ENCODE measurements at regions not wholly inside any gene's neighbourhood (a gene's known extent, or its start where the extent isn't known, plus 50 kb on each side); places are given as distances from the start of the nearest gene placed in this dataset.

DNA sequence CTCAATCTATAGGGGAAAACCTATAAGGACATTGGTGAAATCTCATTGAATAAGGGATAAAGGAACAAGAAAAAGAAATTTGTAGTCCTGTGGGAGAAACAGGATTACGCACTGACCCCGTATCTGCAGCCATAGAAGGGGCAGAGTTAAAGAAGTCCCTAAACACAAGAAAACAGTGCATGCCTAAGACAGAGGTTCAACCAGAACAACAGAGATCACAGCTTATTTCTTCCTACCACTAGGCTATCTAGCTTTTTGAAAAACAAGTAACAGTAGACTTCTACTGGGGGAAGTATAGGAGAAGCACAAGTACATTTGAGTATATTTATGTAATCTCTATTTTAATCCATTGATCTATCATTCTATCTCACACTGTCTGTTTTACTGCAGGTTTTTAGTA lies 485.2 kb upstream of the REG3G start:
- no peak for ATAC-seq
- Histone ChIP-seq H3K9me3 (peaks cover 0 to 39% (median 0%) of the 10 kb centered on the region in 11 donors), H3K36me3 (no peaks in the 10 kb centered on the region), H3K4me1 (no peaks in the 10 kb centered on the region), H3K27me3 (no peaks in the 10 kb centered on the region), H3K27ac (no peak overlapping the region), H3K4me3 (no peak overlapping the region)
- 34 to 56% methylated on average over 2 of the region's 2 CpGs for WGBS, 2 donors
- no peak for TF ChIP-seq CTCF (IDR thresholded peaks at IDR 0.05)
- intact Hi-C loops (cut with DNase I) = no loop called here
- no peak for DNase-seq

GRCh38 chr2:78541088-78541450 lies 484.4 kb upstream of the REG3G start:
- DNase-seq (no peak), ATAC-seq (no peak)
- H3K27ac ChIP-seq = no peak overlapping the region
- no peaks in the 10 kb centered on the region for H3K27me3 ChIP-seq
- no peak overlapping the region for H3K4me3 ChIP-seq
- no peaks in the 10 kb centered on the region for H3K4me1 ChIP-seq
- TF ChIP-seq CTCF (IDR thresholded peaks at IDR 0.05) = no peak
- intact Hi-C loops (cut with DNase I) = no loop called here
- 81 to 88% methylated on average over 6 of the region's 6 CpGs for WGBS, 2 donors
- no peaks in the 10 kb centered on the region for H3K36me3 ChIP-seq
- peaks cover 0 to 47% (median 0%) of the 10 kb centered on the region in 11 donors for H3K9me3 ChIP-seq

DNA sequence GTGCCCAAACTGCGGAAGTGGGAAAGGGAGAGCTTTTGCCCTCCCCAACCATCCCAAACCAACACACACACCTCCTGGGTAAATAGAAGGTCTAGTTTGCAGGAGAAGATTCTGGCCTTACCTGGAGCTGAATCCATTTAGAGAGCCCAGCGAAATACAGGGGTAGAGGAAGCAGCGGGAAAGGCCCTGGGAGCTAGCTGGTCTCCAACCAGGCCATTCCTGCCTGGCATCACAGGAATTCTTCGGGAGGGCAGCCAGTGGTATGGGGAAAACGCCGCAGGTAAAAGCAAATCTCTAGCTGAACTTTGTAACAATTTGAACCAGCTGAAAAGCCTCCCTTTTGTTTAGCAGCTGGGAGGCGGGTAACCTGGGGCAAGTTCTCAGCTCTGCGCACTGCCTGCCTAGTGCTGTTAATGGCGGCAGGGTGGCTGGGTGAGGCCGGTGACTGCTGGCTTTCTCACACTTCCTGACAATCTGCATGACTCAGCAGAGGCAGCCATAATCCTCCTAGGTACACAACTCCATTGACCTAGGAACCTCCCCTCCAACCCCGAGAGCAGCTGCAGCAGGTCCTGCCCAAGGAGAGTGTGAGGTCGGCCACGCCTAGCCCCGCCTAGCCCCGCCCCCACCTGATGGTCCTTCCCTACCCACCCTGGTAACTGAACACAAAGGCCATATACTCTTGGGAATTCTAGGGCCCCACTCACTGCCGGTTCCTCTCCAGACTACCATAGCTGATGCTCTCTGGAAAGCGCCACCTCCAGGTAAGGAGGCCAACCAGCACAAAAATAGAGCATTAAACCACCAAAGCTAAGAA lies 483.8 kb upstream of the REG3G start:
- H3K27me3 ChIP-seq = no peaks in the 10 kb centered on the region
- H3K9me3 ChIP-seq = peaks cover 0 to 50% (median 0%) of the 10 kb centered on the region in 11 donors
- no peak for TF ChIP-seq CTCF (IDR thresholded peaks at IDR 0.05)
- 81 to 85% methylated on average over 17 of the region's 17 CpGs for WGBS, 2 donors
- no peak overlapping the region for H3K4me3 ChIP-seq
- no peaks in the 10 kb centered on the region for H3K36me3 ChIP-seq
- H3K27ac ChIP-seq = no peak overlapping the region
- intact Hi-C loops (cut with DNase I) = no loop called here
- no peak for ATAC-seq
- H3K4me1 ChIP-seq = no peaks in the 10 kb centered on the region
- DNase-seq = no peak

DNA sequence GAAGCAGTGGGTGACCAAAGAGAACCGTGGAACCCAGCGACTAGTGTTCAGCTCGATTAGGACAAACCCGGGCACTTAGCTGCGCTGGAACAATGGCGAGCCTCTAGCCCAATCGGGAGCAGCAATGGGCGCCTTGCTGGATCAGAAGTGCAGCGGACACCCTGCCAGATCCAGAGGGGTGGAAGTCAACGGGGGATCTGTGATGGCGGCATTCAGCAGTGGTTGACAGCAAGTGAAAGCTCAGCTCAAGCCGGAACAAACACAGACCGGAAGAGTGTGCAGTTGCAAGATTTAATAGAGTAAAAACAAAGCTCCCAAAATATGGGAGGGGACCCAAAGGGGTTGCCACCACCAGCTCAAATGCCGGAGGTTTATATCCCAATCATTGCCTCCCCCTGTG lies 478.7 kb upstream of the REG3G start:
- intact Hi-C loops (cut with DNase I) = no loop called here
- no peaks in the 10 kb centered on the region for H3K27me3 ChIP-seq
- H3K4me1 ChIP-seq = no peaks in the 10 kb centered on the region
- no peak for TF ChIP-seq CTCF (IDR thresholded peaks at IDR 0.05)
- H3K9me3 ChIP-seq = peaks cover 0 to 35% (median 0%) of the 10 kb centered on the region in 11 donors
- no peak overlapping the region for H3K27ac ChIP-seq
- no peak for ATAC-seq
- H3K4me3 ChIP-seq = no peak overlapping the region
- H3K36me3 ChIP-seq = no peaks in the 10 kb centered on the region
- 90 to 93% methylated on average over 14 of the region's 14 CpGs for WGBS, 2 donors
- DNase-seq = no peak
